GM12891 (cell line): ENCODE measurements at regions not wholly inside any gene's neighbourhood (a gene's known extent, or its start where the extent isn't known, plus 50 kb on each side); places are given as distances from the start of the nearest gene placed in this dataset.
A peak's percentile ranks its signal among the peaks of the same experiment; 100 is the strongest.

Experiments
- DNase-seq: peaks from one replicate; pipeline ENCODE4 v3.0.0; 2011; ENCODE audit warnings: low spot score; ENCODE audit not compliant: insufficient read length
- FAIRE-seq: peaks from 2 replicates; lab custom pipeline; 2011; peaks lifted over from hg19 to GRCh38; lab: Jason Lieb, UNC
- PAX5 ChIP-seq: IDR thresholded peaks from 2 replicates; pipeline ENCODE4 v1.6.1; 2011; ENCODE audit warnings: low read length, moderate library complexity, mild to moderate bottlenecking; ENCODE audit not compliant: insufficient read depth, severe bottlenecking
- POLR2A ChIP-seq: IDR thresholded peaks from 2 replicates; pipeline ENCODE4 v1.6.1; 2011; ENCODE audit warnings: low read depth, low read length, control low read depth
- POLR2AphosphoS5 ChIP-seq: IDR thresholded peaks from 2 replicates; pipeline ENCODE4 v1.6.1; 2011; ENCODE audit warnings: low read depth, low read length, control low read depth
- POU2F2 ChIP-seq: IDR thresholded peaks from 2 replicates; pipeline ENCODE4 v1.6.1; 2011; ENCODE audit warnings: low read depth, mild to moderate bottlenecking, control low read depth, low read length, moderate library complexity
- SPI1 ChIP-seq: IDR thresholded peaks from 2 replicates; pipeline ENCODE4 v1.6.1; 2011; ENCODE audit warnings: low read depth, low read length, control low read depth
- TAF1 ChIP-seq: IDR thresholded peaks from 2 replicates; pipeline ENCODE4 v1.6.1; 2011; ENCODE audit warnings: low read depth, low read length, control low read depth

DNA sequence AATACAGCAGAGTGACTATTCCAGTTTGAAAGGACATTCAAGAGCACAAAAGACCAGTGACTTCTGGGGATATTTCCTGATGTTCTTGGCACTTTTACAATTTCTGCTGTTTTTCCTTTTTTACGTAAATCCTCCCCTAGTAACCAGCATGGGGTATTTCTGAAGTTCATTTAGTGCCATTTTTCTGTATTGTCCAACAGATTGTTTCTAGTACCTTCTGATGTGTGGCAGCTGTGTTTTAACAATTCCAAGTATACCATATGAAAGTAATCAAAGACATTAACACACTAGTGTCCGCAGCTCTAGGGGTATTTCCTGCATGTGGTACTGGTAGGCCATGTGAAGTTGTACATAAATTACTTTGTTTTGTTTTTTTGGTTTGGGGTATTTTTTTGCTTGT is 53.0 kb upstream of the SMARCA2 start:
- TF ChIP-seq SPI1, result no peak
- TF ChIP-seq POLR2A, result no peak
- TF ChIP-seq PAX5, result no peak
- TF ChIP-seq POU2F2, result no peak
- TF ChIP-seq TAF1, result no peak
- no peak for TF ChIP-seq POLR2AphosphoS5
- FAIRE-seq, result no peak
- no peak for DNase-seq

GRCh38 chr9:1962588-1963106 is 52.5 kb upstream of the SMARCA2 start:
- TF ChIP-seq TAF1 (no peak), POLR2A (no peak), POLR2AphosphoS5 (no peak), PAX5 (no peak), POU2F2 (no peak), SPI1 (no peak)

GRCh38 chr9:1964093-1964492 is 51.1 kb upstream of the SMARCA2 start:
- TF ChIP-seq PAX5 (no peak), SPI1 (no peak), POLR2AphosphoS5 (no peak), POU2F2 (no peak), TAF1 (no peak), POLR2A (no peak)
- FAIRE-seq (no peak), DNase-seq (no peak)

More at GRCh38 chr9:1962588-1963106, 52.5 kb upstream of the SMARCA2 start:
- FAIRE-seq (peak; percentile 61), DNase-seq (no peak)
